ENCODE measurements at regions not wholly inside any gene's neighbourhood (a gene's known extent, or its start where the extent isn't known, plus 50 kb on each side); places are given as distances from the start of the nearest gene placed in this dataset.
A peak's percentile ranks its signal among the peaks of the same experiment; 100 is the strongest.

DNA sequence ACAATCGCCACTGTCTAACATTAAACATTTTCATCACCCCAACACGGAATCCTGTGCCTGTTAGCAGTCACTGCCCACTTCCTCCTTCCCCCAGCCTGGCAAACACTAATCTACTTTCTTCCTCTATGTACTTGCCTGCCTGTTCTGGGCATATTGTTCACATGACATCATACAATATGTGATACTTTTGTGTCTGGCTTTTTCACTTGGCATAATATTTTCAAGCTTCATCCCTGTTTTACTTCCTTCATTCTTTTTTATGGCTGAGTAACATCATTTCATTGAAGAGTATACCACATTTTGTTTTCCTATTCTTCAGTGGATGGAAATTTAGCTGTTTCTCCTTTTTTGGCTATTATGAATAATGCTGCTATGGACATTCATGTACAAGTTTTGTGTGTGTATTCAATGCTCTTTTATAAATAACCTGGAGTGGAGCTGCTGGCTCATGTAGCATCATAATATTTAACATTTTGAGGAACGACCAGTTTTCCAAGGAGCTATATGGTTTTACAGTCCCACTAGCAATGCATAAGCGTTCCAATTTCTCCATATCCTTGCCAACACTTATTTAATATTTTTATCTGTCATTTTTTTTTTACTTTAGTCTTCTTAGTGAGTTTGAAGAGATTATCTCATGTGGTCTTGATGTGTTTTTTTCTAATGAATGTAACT is 360.1 kb downstream of the HDGFL1 start:
- DNase-seq (ENCODE audit: low read depth, low spot score): no peak

- DNase-seq (ENCODE audit: low read depth, low spot score): no peak
These were observed 371.4 kb downstream of the HDGFL1 start for GRCh38 chr6:22940581-22941290.

DNA sequence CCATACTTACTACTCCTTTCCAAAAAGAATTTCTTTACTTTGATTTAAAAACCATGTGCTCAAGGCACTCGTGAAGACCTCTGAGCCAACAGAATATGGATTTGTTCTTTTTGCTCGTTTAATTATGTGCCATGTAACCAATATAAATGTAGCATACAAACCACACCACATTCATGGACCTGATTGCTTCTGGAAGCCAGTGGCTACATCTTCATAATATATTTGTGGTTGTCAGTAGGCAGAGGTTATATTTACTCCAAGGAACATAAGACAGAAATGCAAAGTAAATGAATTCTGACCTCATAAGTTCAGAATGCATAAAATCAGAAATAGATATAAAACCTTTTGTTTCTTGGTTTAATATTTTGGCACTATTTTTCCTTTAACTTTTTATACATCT is 373.0 kb downstream of the HDGFL1 start:
- DNase-seq (ENCODE audit: low read depth, low spot score): no peak

- no peak for DNase-seq (ENCODE audit: low read depth, low spot score)
These were observed 374.0 kb downstream of the HDGFL1 start for GRCh38 chr6:22943327-22943726.

DNA sequence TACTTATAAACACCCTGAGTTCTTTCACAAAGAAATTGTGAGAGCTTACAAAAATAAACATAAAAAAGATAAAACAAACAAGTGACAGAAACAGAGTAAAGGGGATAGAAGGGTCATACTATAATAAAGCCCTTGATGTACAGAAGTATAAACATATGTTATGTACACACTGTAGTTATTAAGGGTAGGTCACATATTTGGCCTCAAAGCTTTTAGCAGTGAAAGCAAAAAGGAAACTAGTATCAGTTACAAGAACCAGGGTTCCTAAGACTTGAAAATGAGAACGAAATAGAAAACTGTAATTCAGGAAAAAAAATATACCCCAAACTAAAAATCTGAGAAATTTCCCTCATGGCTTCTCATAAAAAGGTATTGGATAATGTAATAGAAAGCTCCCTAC is 380.6 kb downstream of the HDGFL1 start:
- no peak for DNase-seq (ENCODE audit: low read depth, low spot score)

- no peak for DNase-seq (ENCODE audit: low read depth, low spot score)
These were observed 382.7 kb downstream of the HDGFL1 start for GRCh38 chr6:22952097-22952496.

DNA sequence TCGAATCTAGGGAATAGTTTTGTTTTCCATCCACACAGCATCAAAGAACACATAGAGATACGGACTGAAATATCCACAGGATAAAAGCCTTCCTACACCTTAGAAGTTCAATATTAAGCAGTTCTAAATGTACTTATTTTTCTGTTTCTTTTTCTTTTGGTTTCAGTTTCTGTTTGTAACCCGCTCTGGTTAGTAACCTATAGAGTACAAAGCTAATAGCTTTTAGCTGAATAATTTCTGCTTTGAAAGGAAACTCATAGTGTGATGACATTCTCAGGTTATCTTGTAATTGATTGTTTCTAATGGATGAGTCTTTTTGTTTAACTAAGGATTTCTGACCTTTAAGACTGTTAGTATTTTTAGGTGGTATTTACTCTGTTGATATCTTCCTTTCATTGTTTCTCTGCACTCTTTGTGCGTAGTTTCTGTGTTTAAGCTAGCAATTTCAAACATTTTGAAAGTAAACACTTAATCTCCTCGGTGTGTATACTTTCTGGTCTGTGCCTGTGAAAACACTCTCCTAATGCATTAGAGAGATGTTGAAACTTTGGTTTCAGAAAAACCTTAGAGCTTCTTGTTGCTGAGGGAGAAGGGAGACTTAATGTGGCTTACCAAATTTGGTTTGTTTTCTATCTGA is 385.5 kb downstream of the HDGFL1 start:
- DNase-seq (ENCODE audit: low read depth, low spot score): peak; percentile 27

GRCh38 chr6:22956029-22956681 is 386.8 kb downstream of the HDGFL1 start:
- no peak for DNase-seq (ENCODE audit: low read depth, low spot score)

DNA sequence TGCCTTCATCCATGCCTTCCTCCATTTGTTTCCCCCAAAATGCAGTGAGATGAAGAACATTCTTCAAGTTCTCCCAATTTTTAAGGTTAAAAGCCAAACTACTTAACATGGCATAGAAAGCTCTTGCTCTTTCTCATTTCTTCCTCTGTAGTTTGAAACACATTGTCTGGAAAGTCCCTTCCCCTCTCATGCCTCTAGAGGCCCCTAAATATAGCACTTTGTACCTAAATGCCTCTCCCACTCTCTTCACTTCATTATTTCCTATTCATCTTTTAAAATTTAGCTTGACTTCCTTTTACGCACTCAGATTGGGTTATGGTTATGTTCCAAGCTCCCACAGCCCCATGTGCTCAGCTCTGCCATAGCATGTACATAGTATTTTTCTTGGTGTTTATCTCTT is 389.3 kb downstream of the HDGFL1 start:
- DNase-seq (ENCODE audit: low read depth, low spot score): no peak

GRCh38 chr6:22959571-22959970 is 390.2 kb downstream of the HDGFL1 start:
- DNase-seq (ENCODE audit: low read depth, low spot score): no peak

GRCh38 chr6:22964334-22964733 is 395.0 kb downstream of the HDGFL1 start:
- no peak for DNase-seq (ENCODE audit: low read depth, low spot score)

GRCh38 chr6:22965889-22966288 is 396.5 kb downstream of the HDGFL1 start:
- no peak for DNase-seq (ENCODE audit: low read depth, low spot score)

DNA sequence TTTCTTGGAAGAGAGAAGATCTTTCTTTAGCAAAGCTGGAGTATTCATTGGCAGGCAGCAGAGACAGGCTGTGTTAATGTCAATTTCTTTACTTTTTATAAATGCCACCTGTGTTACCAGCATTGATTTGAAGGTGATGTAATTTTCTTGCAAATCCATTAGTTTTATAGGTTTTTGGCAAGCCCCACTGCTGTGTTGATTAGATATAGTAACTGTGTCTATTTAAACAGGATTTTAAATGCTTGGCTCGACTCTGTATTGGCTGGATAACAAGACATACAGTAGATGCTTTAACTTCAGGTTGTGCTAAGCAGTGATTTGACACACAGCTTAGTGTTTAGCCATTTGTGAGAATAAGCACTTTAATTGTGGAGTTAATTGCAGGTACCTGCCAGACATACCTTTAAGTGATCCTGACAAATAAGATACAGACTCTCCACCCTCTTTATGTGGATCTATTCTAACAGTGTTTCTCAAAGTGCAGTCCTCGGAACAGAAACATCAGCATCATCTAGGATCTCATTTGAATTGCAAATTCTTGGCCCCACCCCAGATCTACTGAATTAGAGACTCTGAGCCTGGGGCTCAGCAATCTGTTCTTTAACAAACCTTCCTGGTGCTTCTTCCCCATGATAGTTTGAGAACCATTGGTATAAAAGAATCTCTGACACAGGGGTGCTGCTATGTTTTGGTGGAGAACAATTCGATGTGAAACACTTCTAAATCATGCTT is 397.5 kb downstream of the HDGFL1 start:
- no peak for DNase-seq (ENCODE audit: low read depth, low spot score)

DNA sequence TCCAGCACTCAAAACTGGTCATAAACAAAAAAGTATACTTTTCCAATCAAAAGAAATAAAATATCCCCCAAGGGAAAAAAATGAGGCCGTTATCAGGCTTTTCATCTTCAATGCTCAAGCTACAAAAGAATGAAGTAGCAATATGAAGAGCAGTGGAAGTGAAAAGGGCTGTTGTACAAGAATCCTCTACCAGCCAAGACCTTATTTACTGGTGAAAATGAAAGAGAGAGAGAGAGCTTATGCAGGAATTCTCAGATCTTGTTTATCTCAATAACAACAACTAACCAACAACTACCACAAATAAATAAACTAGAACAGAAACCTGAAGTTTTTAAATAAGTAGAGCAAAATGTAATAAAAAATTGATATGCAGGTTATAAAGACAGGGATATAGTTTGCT is 400.6 kb downstream of the HDGFL1 start:
- DNase-seq (ENCODE audit: low read depth, low spot score): no peak

DNA sequence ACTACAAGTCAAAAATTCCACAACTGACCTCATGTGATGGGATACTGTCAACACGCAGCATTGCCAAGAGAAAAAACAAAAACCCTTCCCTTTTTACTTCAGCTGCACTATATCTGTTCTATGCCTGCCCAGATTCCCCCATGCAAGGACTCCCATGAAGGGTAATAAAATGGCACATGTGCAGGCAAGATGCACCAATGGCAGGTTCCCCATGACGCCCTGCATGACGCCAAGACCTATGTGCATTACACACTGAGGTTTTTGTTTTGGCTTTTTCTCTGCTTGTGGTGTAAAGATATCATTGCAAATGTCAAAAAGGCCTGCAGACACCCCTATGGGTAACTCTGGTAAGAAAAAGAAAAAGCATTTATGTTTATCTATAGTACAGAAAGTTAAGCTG is 403.4 kb downstream of the HDGFL1 start:
- DNase-seq (ENCODE audit: low read depth, low spot score): no peak

DNA sequence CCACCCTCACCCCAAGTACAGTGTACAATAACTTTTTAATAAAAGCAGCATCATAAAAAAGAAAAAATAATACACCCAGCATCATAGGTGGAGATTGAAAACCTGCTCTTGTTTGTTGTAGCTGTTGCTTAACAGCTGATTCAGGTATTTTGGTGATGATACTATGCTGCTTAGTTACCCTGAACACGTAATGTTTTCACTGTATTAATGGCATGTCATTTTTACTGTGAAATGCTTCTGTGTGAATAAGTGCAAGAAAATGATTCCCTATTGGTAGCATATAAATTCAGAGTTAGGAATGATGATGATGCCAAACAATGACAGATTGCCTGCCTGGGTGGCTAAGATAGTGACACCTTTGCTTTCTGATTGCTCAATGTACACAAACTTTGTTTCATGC is 405.7 kb downstream of the HDGFL1 start:
- DNase-seq (ENCODE audit: low read depth, low spot score): no peak

GRCh38 chr6:22980446-22980845 is 411.1 kb downstream of the HDGFL1 start:
- no peak for DNase-seq (ENCODE audit: low read depth, low spot score)

GRCh38 chr6:23002044-23002619 is 432.8 kb downstream of the HDGFL1 start:
- DNase-seq (ENCODE audit: low read depth, low spot score): no peak

DNA sequence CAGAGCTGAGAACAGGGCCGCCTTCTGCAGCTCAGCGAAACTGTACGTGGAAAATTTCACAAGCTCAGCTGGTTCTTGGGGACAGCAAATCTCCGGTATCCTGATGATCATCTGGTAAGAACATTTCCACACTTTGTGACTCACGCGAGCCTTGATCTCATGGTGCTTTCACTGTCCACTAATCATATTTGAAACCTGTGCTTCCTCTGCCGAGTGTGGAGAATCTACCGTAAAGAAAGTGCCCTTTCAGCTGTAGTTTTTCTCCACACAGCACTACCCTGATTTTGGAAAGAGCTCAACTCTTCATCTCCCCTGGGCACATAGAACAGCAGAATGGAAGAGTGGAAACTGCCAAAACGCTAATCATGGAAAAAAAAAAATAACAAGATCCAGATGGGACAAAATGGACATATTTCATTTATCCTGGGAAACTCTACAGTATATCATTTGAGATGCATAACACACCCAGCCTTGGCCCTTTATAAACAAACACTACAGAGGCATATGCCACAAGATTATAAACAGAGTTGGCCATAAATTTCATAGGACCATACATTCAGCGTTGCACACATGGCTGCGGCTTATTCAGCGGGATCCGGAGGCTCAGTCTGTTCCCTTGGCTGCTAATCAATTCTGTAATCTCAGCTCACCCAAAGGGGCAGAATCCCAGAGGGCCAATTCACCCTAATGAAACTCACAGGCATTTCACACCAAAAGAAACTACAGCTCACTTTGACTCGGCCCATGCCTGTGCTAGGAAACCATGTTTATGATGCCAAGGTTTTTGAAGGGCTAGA is 434.5 kb downstream of the HDGFL1 start:
- no peak for DNase-seq (ENCODE audit: low read depth, low spot score)

DNA sequence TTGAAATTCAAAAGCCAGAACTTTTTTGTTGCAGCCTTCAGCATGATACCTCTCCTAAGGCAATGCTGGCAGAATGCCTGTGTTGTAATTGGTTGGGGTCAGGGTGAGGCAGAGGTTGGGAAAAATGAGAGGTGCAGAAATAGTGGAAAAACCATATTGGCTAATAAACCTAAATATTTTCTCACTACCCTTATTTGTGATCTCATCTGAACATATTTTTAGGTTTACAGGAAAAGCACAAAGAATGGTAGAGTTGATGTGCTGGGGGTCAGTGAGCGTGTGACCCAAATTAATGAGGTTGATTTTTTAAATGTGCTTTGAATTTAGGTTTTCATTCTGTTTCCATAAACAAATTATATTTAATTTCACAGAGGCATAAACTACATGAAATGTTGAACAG is 437.3 kb downstream of the HDGFL1 start:
- DNase-seq (ENCODE audit: low read depth, low spot score): no peak

GRCh38 chr6:23011615-23012014 is 442.2 kb downstream of the HDGFL1 start:
- DNase-seq (ENCODE audit: low read depth, low spot score): no peak

Data from astrocyte of the hippocampus (primary cell).